Dedifferentiated amniotic fluid mesenchymal stem cell (primary cell): ENCODE measurements at regions not wholly inside any gene's neighbourhood (a gene's known extent, or its start where the extent isn't known, plus 50 kb on each side); places are given as distances from the start of the nearest gene placed in this dataset.
"Not testable (repeated sequence)": the region's sequence is repeated elsewhere in the genome, so short reads cannot be mapped to it uniquely, and the experiment has no call there.

Source experiments
- DNase-seq: peaks from one replicate; pipeline ENCODE4 v3.0.0-alpha.2; 2016; ENCODE audit errors: extremely low spot score

- no peak for DNase-seq
These were observed 446.1 kb upstream of the SULF2 start for GRCh38 chr20:48231253-48231930.

- DNase-seq, result no peak
These were observed 444.9 kb upstream of the SULF2 start for GRCh38 chr20:48230216-48230615.

GRCh38 chr20:48227381-48227780, 442.1 kb upstream of the SULF2 start:
- DNase-seq, result no peak

- DNase-seq, result no peak
These were observed 441.4 kb upstream of the SULF2 start for GRCh38 chr20:48226642-48227041.

GRCh38 chr20:48224533-48225050, 439.3 kb upstream of the SULF2 start:
- no peak for DNase-seq

DNA sequence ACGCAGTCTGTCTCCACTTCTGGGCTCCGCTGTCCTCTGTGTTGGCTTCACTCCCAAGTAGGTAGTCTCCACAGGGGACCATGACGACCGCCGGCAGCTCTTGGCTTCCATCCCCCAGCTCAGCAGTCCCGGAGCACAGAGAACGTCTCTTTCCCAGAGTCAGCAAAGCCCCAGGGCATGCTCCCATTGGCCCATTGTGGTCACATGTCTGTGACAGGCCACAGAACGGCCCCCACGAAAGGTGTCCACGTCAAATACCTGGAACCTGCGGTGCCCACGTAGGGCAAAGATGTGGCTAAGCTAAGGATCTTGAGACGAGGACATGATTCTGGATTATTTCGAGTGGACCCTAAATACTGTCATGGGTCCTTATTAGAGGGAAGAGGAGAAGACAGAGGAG, 438.4 kb upstream of the SULF2 start:
- DNase-seq, result no peak

- no peak for DNase-seq
These were observed 437.4 kb upstream of the SULF2 start for GRCh38 chr20:48222595-48223180.

DNA sequence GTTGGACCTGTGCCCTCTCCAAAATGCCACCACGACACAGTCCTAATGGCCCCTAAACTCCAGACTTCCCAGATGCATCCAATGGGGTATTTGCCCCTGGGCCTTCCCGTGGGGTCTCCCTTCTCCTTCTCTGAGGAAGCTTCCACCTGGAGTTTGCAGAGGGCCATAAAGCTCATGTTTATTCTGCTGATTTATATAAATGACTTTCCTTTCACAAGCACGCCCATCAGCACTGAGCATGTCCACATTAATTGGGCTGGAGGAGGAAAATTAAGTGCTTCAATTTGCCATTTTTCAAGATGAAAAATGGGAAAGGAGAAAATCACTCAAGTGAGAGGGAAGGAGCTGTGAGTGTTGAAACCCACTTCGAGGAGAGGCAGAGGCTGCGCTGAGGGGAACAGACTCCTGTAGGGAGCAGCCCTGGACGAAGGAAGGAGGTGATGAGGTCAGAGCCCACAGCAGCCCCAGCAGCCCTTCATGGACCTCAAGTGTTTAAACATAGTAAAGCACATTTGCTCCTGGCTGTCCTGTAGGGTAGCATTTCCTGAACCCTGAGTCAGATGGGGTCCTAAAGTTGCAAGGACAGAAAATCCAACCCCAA, 434.9 kb upstream of the SULF2 start:
- DNase-seq, result no peak

DNA sequence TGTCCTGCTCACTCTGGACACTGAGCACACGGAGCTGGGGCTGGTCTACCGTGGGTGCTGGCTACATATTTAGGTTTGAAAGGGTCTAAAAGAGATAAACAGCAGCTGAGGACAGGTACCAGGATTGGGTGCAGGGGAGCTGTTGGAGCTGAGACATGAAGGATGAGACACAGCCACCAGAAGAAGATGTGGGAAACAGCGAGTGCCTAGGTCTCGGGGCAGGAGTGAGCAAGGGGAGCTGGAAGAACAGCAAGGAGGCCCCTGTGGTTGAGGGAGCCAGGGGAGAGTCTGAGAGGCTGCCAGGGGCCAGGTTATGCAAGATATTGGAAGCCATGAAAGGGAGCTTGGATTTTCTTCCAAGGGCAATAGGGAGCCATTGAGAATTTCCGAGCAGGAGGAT, 434.0 kb upstream of the SULF2 start:
- DNase-seq, result no peak

DNA sequence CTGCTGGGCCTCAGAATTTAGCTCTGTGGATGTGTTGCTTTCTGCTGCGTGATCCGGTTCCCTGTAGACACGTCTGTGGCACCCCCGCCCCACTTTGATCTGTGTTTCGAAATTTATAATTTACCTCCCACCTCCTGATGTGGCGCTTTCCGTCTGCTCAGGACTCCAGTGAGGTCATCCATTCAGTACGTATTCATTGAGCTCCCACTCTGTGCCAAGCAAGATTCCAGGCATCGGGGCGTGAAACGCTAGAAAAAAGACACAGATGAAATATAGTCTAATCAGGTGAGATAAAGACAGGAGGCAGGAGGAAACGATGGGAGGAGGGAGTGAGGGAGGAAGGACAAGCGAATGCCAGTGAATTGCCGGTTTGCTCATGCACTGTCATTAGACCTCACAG, 431.9 kb upstream of the SULF2 start:
- DNase-seq, result no peak

DNA sequence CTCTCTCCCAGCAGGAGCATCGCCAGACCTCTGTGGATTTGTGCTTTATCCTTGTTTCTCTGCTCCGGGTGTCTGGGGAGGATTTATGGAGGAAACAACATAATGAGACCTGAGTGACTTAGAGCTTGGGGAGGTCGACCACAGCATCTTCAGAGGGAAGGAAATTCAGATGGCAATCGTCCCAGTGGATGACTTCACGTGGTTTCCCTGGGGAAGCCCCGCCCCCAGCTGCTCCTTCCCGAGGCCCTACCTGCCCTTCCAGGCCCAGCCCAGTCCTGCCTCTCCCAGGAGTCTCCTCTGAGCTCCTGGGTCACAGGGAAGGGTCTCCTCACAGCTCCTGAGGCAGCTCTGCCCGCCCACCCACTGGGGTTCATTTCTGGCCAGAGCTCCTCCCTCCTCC, 430.3 kb upstream of the SULF2 start:
- no peak for DNase-seq

GRCh38 chr20:48214601-48215000, 429.3 kb upstream of the SULF2 start:
- no peak for DNase-seq

DNA sequence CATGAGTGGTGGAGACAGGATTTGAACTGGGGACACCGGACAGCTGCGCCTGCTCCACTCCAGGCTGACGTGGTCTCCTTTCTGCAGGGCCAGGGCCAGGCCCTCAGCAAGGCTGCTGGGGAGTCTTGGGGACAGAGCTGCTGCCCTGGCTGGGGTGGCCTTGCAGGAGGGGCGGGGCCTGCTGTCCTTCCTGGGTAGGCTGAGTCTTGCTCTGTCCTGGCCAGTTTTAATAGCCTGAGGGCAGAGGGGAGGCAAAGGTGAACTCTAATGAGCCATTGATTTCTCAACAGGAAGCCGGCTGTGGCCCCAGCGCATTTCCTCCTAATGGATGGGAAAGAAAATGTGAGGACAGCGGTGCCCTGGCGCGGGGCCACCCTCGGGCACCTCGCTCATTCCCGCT, 428.4 kb upstream of the SULF2 start:
- DNase-seq, result not testable (repeated sequence)

- no peak for DNase-seq
These were observed 427.7 kb upstream of the SULF2 start for GRCh38 chr20:48212806-48213509.

GRCh38 chr20:48211847-48212246, 426.6 kb upstream of the SULF2 start:
- DNase-seq, result no peak

GRCh38 chr20:48211238-48211637, 426.0 kb upstream of the SULF2 start:
- no peak for DNase-seq

DNA sequence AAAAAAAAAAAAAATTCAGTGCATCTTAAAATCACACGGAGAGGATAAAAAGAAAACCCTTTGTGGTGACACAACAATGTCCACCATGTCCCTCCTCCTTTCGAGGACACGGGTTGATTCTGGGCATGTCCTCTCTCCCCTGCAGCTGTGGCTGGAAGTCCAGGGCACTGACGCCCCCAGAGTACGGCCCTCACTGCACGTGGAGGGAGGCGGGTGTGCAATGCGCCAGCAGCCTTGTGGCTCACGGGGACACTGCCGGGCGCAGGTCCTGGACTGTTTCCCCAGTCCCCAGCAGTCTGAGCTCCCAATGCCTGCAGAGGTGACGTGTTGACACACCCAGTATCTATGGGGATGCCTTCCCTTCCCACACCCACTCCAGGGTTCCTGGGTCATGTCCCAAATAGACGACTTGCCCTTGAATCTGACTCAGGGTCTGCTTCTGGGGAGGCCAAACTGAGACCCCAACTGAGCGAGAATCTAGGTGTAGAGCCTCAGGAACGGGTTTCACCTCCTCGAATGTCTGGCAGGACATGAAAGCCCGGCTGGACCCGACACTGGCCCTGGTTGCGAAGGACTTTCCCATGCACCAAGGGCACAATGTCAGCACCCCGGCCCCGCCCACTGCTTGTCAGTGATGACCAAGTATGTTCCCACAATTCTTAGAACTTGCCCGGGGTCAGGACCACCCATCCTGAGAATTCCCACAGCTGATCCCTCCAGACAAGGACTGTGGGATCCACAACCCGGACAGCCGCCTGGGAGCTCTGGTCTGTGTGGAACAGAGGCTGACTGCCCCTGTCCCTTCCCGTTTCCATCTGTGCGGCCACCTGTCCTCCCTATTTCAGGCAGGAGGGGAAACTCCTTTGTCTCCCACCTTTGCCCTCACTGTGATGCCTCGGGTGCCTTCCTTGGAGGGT, 425.1 kb upstream of the SULF2 start:
- DNase-seq, result no peak

DNA sequence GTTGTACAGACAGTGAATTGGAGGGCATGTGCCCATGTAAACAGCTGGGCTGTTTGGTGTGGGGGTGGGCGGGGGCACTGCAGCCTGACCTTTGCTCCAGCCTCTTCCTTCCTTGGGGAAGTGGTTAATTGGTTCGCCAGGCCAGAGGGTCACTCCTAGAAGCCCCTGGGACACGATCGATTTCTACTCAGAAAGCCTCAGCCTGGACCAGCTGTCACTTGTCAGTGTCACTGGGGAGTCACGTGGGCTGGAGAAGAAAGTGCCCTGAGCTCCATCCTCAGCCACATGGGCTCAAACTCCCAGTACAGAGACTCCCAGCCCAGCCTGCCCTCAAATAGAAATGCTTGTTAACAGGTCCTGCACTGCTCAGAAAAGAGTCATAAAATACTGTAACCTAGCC, 423.8 kb upstream of the SULF2 start:
- no peak for DNase-seq

DNA sequence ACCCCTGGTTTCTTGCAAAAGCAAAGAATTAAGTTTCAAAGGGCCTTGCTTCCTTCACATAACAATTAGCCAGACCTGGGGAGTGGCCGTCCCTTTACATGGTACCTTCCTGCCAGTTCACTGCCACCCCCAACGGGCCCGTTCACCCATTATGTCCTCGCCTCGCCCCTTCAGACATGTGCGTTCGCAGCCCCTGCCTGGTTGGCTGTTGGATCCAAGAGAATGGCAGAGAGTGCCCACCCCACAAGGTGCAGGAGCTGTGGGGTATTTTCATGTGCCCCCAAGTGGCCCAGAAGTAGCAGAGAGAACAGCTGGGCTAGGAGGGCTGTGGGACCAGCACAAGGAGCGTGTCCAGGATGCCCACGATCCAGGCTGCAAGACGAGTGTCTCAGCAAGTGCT, 422.9 kb upstream of the SULF2 start:
- DNase-seq, result no peak

- no peak for DNase-seq
These were observed 422.2 kb upstream of the SULF2 start for GRCh38 chr20:48207505-48207904.

GRCh38 chr20:48205786-48206185, 420.5 kb upstream of the SULF2 start:
- no peak for DNase-seq
